ENCODE measurements at regions not wholly inside any gene's neighbourhood (a gene's known extent, or its start where the extent isn't known, plus 50 kb on each side); places are given as distances from the start of the nearest gene placed in this dataset.

GRCh38 chr6:92942549-92942948 is 476.8 kb downstream of the EPHA7 start:
- no peaks in the 10 kb centered on the region for H3K9me3 Mint-ChIP-seq (ENCODE audit: unreplicated experiment)
- no peak overlapping the region for H3K27ac Mint-ChIP-seq (ENCODE audit: unreplicated experiment)
- TF ChIP-seq, protein P1, sequence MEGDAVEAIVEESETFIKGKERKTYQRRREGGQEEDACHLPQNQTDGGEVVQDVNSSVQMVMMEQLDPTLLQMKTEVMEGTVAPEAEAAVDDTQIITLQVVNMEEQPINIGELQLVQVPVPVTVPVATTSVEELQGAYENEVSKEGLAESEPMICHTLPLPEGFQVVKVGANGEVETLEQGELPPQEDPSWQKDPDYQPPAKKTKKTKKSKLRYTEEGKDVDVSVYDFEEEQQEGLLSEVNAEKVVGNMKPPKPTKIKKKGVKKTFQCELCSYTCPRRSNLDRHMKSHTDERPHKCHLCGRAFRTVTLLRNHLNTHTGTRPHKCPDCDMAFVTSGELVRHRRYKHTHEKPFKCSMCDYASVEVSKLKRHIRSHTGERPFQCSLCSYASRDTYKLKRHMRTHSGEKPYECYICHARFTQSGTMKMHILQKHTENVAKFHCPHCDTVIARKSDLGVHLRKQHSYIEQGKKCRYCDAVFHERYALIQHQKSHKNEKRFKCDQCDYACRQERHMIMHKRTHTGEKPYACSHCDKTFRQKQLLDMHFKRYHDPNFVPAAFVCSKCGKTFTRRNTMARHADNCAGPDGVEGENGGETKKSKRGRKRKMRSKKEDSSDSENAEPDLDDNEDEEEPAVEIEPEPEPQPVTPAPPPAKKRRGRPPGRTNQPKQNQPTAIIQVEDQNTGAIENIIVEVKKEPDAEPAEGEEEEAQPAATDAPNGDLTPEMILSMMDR (IDR thresholded peaks at IDR 0.05): no peak
- DNase-seq (ENCODE audit: extremely low spot score, unreplicated experiment): no peak
- no peaks in the 10 kb centered on the region for H3K27me3 Mint-ChIP-seq (ENCODE audit: unreplicated experiment)
- H3K4me3 Mint-ChIP-seq (ENCODE audit: unreplicated experiment): no peak overlapping the region
- H3K36me3 Mint-ChIP-seq (ENCODE audit: unreplicated experiment): no peaks in the 10 kb centered on the region
- no peaks in the 10 kb centered on the region for H3K4me1 Mint-ChIP-seq (ENCODE audit: unreplicated experiment)

GRCh38 chr6:92934625-92935024 is 484.7 kb downstream of the EPHA7 start:
- no peak overlapping the region for H3K27ac Mint-ChIP-seq (ENCODE audit: unreplicated experiment)
- peaks cover 5% of the 10 kb centered on the region for H3K9me3 Mint-ChIP-seq (ENCODE audit: unreplicated experiment)
- no peak overlapping the region for H3K4me3 Mint-ChIP-seq (ENCODE audit: unreplicated experiment)
- no peak for DNase-seq (ENCODE audit: extremely low spot score, unreplicated experiment)
- H3K36me3 Mint-ChIP-seq (ENCODE audit: unreplicated experiment): no peaks in the 10 kb centered on the region
- H3K4me1 Mint-ChIP-seq (ENCODE audit: unreplicated experiment): no peaks in the 10 kb centered on the region
- H3K27me3 Mint-ChIP-seq (ENCODE audit: unreplicated experiment): no peaks in the 10 kb centered on the region
- TF ChIP-seq, protein P1 (IDR thresholded peaks at IDR 0.05): no peak

GRCh38 chr6:92930171-92930570 is 489.2 kb downstream of the EPHA7 start:
- H3K27me3 Mint-ChIP-seq (ENCODE audit: unreplicated experiment): no peaks in the 10 kb centered on the region
- DNase-seq (ENCODE audit: extremely low spot score, unreplicated experiment): no peak
- H3K27ac Mint-ChIP-seq (ENCODE audit: unreplicated experiment): no peak overlapping the region
- peaks cover 4% of the 10 kb centered on the region for H3K9me3 Mint-ChIP-seq (ENCODE audit: unreplicated experiment)
- no peaks in the 10 kb centered on the region for H3K4me1 Mint-ChIP-seq (ENCODE audit: unreplicated experiment)
- TF ChIP-seq, protein P1 (IDR thresholded peaks at IDR 0.05): no peak
- no peaks in the 10 kb centered on the region for H3K36me3 Mint-ChIP-seq (ENCODE audit: unreplicated experiment)
- H3K4me3 Mint-ChIP-seq (ENCODE audit: unreplicated experiment): no peak overlapping the region

DNA sequence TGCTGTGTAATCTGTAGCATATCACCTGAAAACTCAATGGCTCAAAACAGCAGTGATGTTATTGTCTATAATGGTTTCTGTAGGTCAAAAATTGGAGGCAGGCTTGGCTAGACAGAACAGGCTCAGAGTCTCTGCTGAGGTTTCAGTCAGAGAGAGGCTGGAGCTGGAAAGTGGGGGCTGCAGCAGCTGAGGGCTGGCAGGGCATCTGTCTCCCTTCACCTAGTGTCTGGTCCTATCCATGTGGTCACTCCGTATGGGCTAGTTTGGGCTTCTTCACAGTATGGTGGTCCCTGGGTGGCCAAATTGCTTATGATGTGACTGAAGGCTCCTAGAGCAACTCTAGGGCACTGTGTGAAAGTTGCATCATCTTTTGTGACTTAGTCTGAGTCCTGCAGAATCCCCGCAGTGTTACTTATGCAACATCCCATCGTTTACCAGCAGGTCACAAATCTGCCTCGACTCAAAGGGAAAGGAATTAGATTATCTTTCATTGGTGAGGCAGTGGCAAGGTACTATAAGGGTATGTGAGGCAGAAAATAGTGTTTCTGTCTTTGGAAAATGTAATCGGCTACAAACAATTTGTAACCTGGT is 497.0 kb downstream of the EPHA7 start:
- TF ChIP-seq, protein P1 (IDR thresholded peaks at IDR 0.05): no peak
- Mint-ChIP-seq H3K36me3 (ENCODE audit: unreplicated experiment) (no peaks in the 10 kb centered on the region), H3K9me3 (ENCODE audit: unreplicated experiment) (no peaks in the 10 kb centered on the region), H3K27ac (ENCODE audit: unreplicated experiment) (no peak overlapping the region), H3K27me3 (ENCODE audit: unreplicated experiment) (peaks cover 16% of the 10 kb centered on the region), H3K4me3 (ENCODE audit: unreplicated experiment) (no peak overlapping the region), H3K4me1 (ENCODE audit: unreplicated experiment) (no peaks in the 10 kb centered on the region)
- no peak for DNase-seq (ENCODE audit: extremely low spot score, unreplicated experiment)

GRCh38 chr6:92915466-92915865 is 503.9 kb downstream of the EPHA7 start:
- no peak overlapping the region for H3K27ac Mint-ChIP-seq (ENCODE audit: unreplicated experiment)
- DNase-seq (ENCODE audit: extremely low spot score, unreplicated experiment): no peak
- no peaks in the 10 kb centered on the region for H3K36me3 Mint-ChIP-seq (ENCODE audit: unreplicated experiment)
- no peak overlapping the region for H3K4me3 Mint-ChIP-seq (ENCODE audit: unreplicated experiment)
- H3K27me3 Mint-ChIP-seq (ENCODE audit: unreplicated experiment): peaks cover 17% of the 10 kb centered on the region
- H3K4me1 Mint-ChIP-seq (ENCODE audit: unreplicated experiment): no peaks in the 10 kb centered on the region
- TF ChIP-seq, protein P1 (IDR thresholded peaks at IDR 0.05): no peak
- no peaks in the 10 kb centered on the region for H3K9me3 Mint-ChIP-seq (ENCODE audit: unreplicated experiment)

All from osteocyte (in vitro differentiated cells).